ENCODE measurements at regions not wholly inside any gene's neighbourhood (a gene's known extent, or its start where the extent isn't known, plus 50 kb on each side); places are given as distances from the start of the nearest gene placed in this dataset.

- no peak for DNase-seq (ENCODE audit: low read depth)
- no peak overlapping the region for H3K4me3 ChIP-seq (ENCODE audit: low read length)
- no peak for TF ChIP-seq CTCF (conservative IDR thresholded peaks at IDR 0.05; ENCODE audit: low read length)
Measured at GRCh38 chr10:121405096-121405495, 193.1 kb downstream of the FGFR2 start.

GRCh38 chr10:121405549-121405948 lies 192.7 kb downstream of the FGFR2 start:
- no peak for TF ChIP-seq CTCF (conservative IDR thresholded peaks at IDR 0.05; ENCODE audit: low read length)
- no peak for DNase-seq (ENCODE audit: low read depth)

GRCh38 chr10:121405953-121406352 lies 192.3 kb downstream of the FGFR2 start:
- no peak for TF ChIP-seq CTCF (conservative IDR thresholded peaks at IDR 0.05; ENCODE audit: low read length)
- H3K4me3 ChIP-seq (ENCODE audit: low read length) = no peak overlapping the region
- DNase-seq (ENCODE audit: low read depth) = no peak

More at GRCh38 chr10:121405549-121405948, 192.7 kb downstream of the FGFR2 start:
- H3K4me3 ChIP-seq (ENCODE audit: low read length) = no peak overlapping the region

- DNase-seq (ENCODE audit: low read depth) = no peak
- TF ChIP-seq CTCF (conservative IDR thresholded peaks at IDR 0.05; ENCODE audit: low read length) = no peak
Measured at GRCh38 chr10:121406823-121407545, 191.3 kb downstream of the FGFR2 start.

GRCh38 chr10:121409466-121410104 lies 188.7 kb downstream of the FGFR2 start:
- no peak for DNase-seq (ENCODE audit: low read depth)

More at GRCh38 chr10:121406823-121407545, 191.3 kb downstream of the FGFR2 start:
- H3K4me3 ChIP-seq (ENCODE audit: low read length) = no peak overlapping the region

GRCh38 chr10:121411004-121411403 lies 187.2 kb downstream of the FGFR2 start:
- DNase-seq (ENCODE audit: low read depth) = no peak
- TF ChIP-seq CTCF (conservative IDR thresholded peaks at IDR 0.05; ENCODE audit: low read length) = no peak
- no peak overlapping the region for H3K4me3 ChIP-seq (ENCODE audit: low read length)

More at GRCh38 chr10:121409466-121410104, 188.7 kb downstream of the FGFR2 start:
- TF ChIP-seq CTCF (conservative IDR thresholded peaks at IDR 0.05; ENCODE audit: low read length) = no peak
- H3K4me3 ChIP-seq (ENCODE audit: low read length) = no peak overlapping the region

GRCh38 chr10:121413951-121414350 lies 184.3 kb downstream of the FGFR2 start:
- H3K4me3 ChIP-seq (ENCODE audit: low read length) = no peak overlapping the region
- DNase-seq (ENCODE audit: low read depth) = no peak
- TF ChIP-seq CTCF (conservative IDR thresholded peaks at IDR 0.05; ENCODE audit: low read length) = no peak

All from AG10803 (cell line).